ENCODE measurements at regions not wholly inside any gene's neighbourhood (a gene's known extent, or its start where the extent isn't known, plus 50 kb on each side); places are given as distances from the start of the nearest gene placed in this dataset.

DNA sequence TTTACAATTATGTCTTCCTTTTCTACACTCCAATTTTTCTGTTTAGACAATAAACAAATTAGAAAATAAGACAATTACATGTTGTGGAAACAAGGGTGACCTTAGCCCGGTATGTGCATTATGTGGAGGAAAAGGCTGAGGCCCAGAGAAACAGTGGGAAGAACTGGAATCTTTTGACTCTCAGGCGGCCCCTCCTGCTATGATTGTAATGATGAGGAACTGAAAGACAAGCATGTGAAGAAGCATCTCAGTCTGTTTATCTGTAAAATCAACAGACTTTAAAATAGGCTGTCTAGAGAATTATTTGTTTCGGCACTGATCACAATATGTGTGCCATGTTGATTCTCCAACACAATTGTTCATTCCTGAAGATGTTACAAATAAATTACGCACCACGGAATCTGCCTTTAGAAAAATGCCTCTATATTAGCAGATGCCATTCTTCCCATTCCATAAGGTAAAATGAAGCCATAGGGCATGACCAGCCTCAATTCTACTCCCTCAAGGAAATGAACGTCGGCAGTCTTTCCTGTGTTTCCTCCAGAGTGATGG is 1201.6 kb upstream of the CITED2 start:
- no peak for DNase-seq (ENCODE audit: low read depth)
- H3K4me3 ChIP-seq (ENCODE audit: low read depth, low read length): no peak overlapping the region
- TF ChIP-seq, protein P1, sequence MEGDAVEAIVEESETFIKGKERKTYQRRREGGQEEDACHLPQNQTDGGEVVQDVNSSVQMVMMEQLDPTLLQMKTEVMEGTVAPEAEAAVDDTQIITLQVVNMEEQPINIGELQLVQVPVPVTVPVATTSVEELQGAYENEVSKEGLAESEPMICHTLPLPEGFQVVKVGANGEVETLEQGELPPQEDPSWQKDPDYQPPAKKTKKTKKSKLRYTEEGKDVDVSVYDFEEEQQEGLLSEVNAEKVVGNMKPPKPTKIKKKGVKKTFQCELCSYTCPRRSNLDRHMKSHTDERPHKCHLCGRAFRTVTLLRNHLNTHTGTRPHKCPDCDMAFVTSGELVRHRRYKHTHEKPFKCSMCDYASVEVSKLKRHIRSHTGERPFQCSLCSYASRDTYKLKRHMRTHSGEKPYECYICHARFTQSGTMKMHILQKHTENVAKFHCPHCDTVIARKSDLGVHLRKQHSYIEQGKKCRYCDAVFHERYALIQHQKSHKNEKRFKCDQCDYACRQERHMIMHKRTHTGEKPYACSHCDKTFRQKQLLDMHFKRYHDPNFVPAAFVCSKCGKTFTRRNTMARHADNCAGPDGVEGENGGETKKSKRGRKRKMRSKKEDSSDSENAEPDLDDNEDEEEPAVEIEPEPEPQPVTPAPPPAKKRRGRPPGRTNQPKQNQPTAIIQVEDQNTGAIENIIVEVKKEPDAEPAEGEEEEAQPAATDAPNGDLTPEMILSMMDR (IDR thresholded peaks at IDR 0.05; ENCODE audit: insufficient read depth, low read length): no peak

DNA sequence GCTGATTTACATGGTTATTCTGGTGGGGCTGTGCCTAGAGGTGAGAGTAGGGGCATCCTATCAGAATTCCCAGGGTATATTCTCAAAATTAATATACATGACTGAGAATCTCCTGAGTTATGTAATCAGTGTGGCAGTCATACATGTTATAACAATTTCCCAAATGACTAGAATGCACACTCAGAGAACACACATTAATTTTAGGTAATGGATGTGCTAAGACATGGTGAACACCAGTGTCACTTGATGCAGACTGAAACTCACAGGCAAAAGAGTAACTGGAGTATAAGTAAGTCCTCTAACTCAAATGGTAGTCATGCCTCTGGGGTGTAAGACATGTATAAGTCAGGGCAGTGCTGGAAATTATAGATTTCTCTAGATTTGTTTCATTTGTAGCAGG is 1198.4 kb upstream of the CITED2 start:
- no peak for DNase-seq (ENCODE audit: low read depth)
- H3K4me3 ChIP-seq (ENCODE audit: low read depth, low read length): no peak overlapping the region
- TF ChIP-seq, protein P1 (IDR thresholded peaks at IDR 0.05; ENCODE audit: insufficient read depth, low read length): no peak

DNA sequence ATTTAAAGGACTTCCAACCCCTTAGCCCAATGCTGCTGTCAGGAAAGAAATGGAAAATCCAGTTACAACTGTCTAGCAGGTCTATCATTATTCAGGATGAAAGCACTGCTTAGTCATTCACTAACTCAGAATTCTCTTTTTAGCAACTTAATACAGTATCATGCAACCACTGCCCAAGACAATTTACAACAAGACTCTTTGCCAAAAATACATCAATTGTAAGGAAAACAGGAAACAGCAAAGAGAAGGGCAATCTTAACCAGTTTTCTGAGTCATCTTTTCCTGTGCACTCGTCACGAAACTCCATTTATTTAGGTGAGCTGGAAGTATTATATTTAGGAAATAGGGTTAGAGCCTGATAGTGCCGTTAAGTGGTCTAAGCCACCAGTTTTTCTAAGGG is 1197.7 kb upstream of the CITED2 start:
- TF ChIP-seq, protein P1 (IDR thresholded peaks at IDR 0.05; ENCODE audit: insufficient read depth, low read length): no peak
- no peak overlapping the region for H3K4me3 ChIP-seq (ENCODE audit: low read depth, low read length)
- peak; percentile 98 for DNase-seq (ENCODE audit: low read depth)

DNA sequence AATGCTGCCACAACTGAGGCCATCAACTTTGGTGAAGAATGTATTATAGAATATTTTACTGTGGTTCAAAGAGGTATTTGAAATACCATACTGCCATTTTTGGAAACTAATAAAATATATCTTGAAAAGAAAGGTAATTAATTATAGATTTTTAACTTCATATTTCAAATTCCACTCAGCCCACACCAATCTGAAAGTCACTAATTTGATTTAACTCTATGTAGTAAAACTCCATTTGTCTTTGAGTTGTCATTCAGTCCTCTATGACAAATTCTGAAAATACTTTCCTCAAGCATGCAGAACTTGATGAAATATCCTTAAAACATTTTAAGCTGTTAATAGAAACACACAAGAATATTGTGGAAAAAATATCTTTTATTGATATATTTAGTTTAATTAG is 1196.7 kb upstream of the CITED2 start:
- TF ChIP-seq, protein P1 (IDR thresholded peaks at IDR 0.05; ENCODE audit: insufficient read depth, low read length): no peak
- peak; percentile 53 for DNase-seq (ENCODE audit: low read depth)
- H3K4me3 ChIP-seq (ENCODE audit: low read depth, low read length): no peak overlapping the region

DNA sequence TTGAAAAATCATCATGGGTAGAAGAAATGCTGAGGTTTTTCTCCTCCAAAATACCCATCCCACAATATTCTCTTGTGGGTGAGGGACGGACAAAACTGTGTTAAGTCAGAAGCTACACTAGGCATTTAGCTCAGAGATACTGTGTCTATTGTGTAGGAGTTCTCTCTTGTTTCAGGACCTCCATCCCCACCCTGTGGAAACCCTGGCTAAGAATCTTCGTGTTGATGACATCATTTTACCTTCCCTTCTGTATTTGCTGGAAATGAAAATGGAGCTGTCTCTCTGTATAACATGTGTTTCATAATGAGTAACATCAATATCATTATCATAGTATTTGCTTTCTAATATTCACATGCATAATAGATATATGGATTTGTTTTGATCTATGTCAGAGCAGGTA is 1193.0 kb upstream of the CITED2 start:
- no peak overlapping the region for H3K4me3 ChIP-seq (ENCODE audit: low read depth, low read length)
- DNase-seq (ENCODE audit: low read depth): peak; percentile 55
- TF ChIP-seq, protein P1 (IDR thresholded peaks at IDR 0.05; ENCODE audit: insufficient read depth, low read length): no peak

DNA sequence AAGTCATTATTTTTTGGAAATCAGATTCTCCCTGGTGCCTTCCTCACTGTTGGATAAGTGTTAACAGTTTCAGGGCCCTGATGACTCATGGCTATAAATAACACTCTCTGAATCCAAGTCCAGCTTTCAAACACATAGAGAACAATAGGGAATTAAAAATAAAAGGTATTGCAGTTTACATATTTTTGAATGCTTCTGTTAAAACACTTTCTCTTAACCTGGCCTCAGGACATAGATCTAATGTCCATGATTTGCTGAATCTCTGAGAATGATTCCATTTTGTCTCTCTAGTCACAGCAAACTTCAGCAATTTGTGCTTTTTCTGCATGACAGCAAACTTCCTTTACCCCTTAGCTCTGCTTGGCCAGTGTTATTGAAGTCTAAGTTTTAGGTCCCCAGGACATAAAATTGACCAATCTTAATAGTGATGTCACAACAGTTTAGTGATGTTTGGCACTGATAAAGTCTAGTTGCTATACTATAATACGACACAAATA is 1192.4 kb upstream of the CITED2 start:
- H3K4me3 ChIP-seq (ENCODE audit: low read depth, low read length): no peak overlapping the region
- TF ChIP-seq, protein P1 (IDR thresholded peaks at IDR 0.05; ENCODE audit: insufficient read depth, low read length): no peak
- DNase-seq (ENCODE audit: low read depth): peak; percentile 80

DNA sequence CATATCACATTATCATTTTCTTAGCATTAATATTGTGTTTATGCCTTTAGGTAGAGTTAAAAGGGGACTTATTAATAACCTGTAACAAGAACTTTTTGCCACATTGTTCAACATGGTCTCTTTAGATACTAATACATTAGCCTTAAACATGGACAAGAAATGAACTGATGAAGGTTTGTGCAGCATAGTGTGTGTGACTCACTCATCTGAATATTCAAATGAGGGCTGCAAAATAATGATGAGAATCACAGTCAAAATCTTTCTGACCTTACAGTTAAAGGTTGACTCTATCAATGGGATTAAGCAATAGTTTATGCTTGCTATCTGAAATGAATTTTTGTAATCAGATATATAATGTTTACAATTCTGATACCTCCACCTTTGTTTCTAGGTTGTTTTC is 1189.3 kb upstream of the CITED2 start:
- TF ChIP-seq, protein P1 (IDR thresholded peaks at IDR 0.05; ENCODE audit: insufficient read depth, low read length): no peak
- no peak for DNase-seq (ENCODE audit: low read depth)
- no peak overlapping the region for H3K4me3 ChIP-seq (ENCODE audit: low read depth, low read length)
